Endothelial cell (in vitro differentiated cells): ENCODE measurements at regions not wholly inside any gene's neighbourhood (a gene's known extent, or its start where the extent isn't known, plus 50 kb on each side); places are given as distances from the start of the nearest gene placed in this dataset.

Source experiments
- DNase-seq: peaks from one replicate; pipeline ENCODE4 v3.0.0; 2021; ENCODE audit warnings: low spot score
- H3K27ac Mint-ChIP-seq: one replicate; pipeline ENCODE4 v1.8.0; 2021; ENCODE audit warnings: mixed read lengths, inconsistent platforms; ENCODE audit not compliant: unreplicated experiment
- H3K27me3 Mint-ChIP-seq: one replicate; pipeline ENCODE4 v1.8.0; 2021; ENCODE audit warnings: mild to moderate bottlenecking, moderate library complexity, mixed read lengths, inconsistent platforms; ENCODE audit not compliant: unreplicated experiment
- H3K36me3 Mint-ChIP-seq: one replicate; pipeline ENCODE4 v1.8.0; 2021; ENCODE audit warnings: mild to moderate bottlenecking, low read depth, mixed read lengths, inconsistent platforms; ENCODE audit not compliant: unreplicated experiment
- H3K4me1 Mint-ChIP-seq: one replicate; pipeline ENCODE4 v1.8.0; 2021; ENCODE audit warnings: mild to moderate bottlenecking, mixed read lengths, inconsistent platforms; ENCODE audit not compliant: unreplicated experiment
- H3K4me3 Mint-ChIP-seq: one replicate; pipeline ENCODE4 v1.8.0; 2021; ENCODE audit warnings: mild to moderate bottlenecking, mixed read lengths, inconsistent platforms; ENCODE audit not compliant: unreplicated experiment
- H3K9me3 Mint-ChIP-seq: one replicate; pipeline ENCODE4 v1.8.0; 2021; ENCODE audit warnings: mixed read lengths, inconsistent platforms; ENCODE audit not compliant: unreplicated experiment
- CTCF ChIP-seq: fragments of 200-600 bp; sonication (generic); IDR thresholded peaks from one replicate; pipeline ENCODE4 v1.5.0; 2021; ENCODE audit warnings: antibody characterized with exemption; ENCODE audit not compliant: unreplicated experiment

- H3K4me3 Mint-ChIP-seq = no peak overlapping the region
- no peaks in the 10 kb centered on the region for H3K27me3 Mint-ChIP-seq
- peaks cover 47% of the 10 kb centered on the region for H3K4me1 Mint-ChIP-seq
- DNase-seq = no peak
- no peak for TF ChIP-seq CTCF
- H3K9me3 Mint-ChIP-seq = no peaks in the 10 kb centered on the region
- no peak overlapping the region for H3K27ac Mint-ChIP-seq
- no peaks in the 10 kb centered on the region for H3K36me3 Mint-ChIP-seq
These were observed 106.6 kb downstream of the BTG1 start for GRCh38 chr12:92039046-92039445.

GRCh38 chr12:92038476-92038875 lies 107.2 kb downstream of the BTG1 start:
- Mint-ChIP-seq H3K27me3 (no peaks in the 10 kb centered on the region), H3K9me3 (no peaks in the 10 kb centered on the region), H3K4me1 (peaks cover 50% of the 10 kb centered on the region), H3K27ac (no peak overlapping the region), H3K36me3 (no peaks in the 10 kb centered on the region), H3K4me3 (no peak overlapping the region)
- no peak for DNase-seq
- no peak for TF ChIP-seq CTCF

- no peak overlapping the region for H3K27ac Mint-ChIP-seq
- no peaks in the 10 kb centered on the region for H3K9me3 Mint-ChIP-seq
- no peak overlapping the region for H3K4me3 Mint-ChIP-seq
- no peak for DNase-seq
- no peaks in the 10 kb centered on the region for H3K36me3 Mint-ChIP-seq
- no peaks in the 10 kb centered on the region for H3K27me3 Mint-ChIP-seq
- no peak for TF ChIP-seq CTCF
- peaks cover 51% of the 10 kb centered on the region for H3K4me1 Mint-ChIP-seq
These were observed 108.7 kb downstream of the BTG1 start for GRCh38 chr12:92036771-92037453.

GRCh38 chr12:92036061-92036620 lies 109.5 kb downstream of the BTG1 start:
- DNase-seq = no peak
- no peaks in the 10 kb centered on the region for H3K27me3 Mint-ChIP-seq
- H3K27ac Mint-ChIP-seq = no peak overlapping the region
- peaks cover 46% of the 10 kb centered on the region for H3K4me1 Mint-ChIP-seq
- H3K36me3 Mint-ChIP-seq = no peaks in the 10 kb centered on the region
- no peaks in the 10 kb centered on the region for H3K9me3 Mint-ChIP-seq
- no peak for TF ChIP-seq CTCF
- H3K4me3 Mint-ChIP-seq = no peak overlapping the region

- Mint-ChIP-seq H3K9me3 (no peaks in the 10 kb centered on the region), H3K4me3 (no peak overlapping the region), H3K27ac (no peak overlapping the region), H3K27me3 (no peaks in the 10 kb centered on the region), H3K4me1 (peaks cover 47% of the 10 kb centered on the region), H3K36me3 (no peaks in the 10 kb centered on the region)
- DNase-seq = no peak
- no peak for TF ChIP-seq CTCF
These were observed 110.2 kb downstream of the BTG1 start for GRCh38 chr12:92035477-92035876.
